ENCODE measurements at regions not wholly inside any gene's neighbourhood (a gene's known extent, or its start where the extent isn't known, plus 50 kb on each side); places are given as distances from the start of the nearest gene placed in this dataset.

DNA sequence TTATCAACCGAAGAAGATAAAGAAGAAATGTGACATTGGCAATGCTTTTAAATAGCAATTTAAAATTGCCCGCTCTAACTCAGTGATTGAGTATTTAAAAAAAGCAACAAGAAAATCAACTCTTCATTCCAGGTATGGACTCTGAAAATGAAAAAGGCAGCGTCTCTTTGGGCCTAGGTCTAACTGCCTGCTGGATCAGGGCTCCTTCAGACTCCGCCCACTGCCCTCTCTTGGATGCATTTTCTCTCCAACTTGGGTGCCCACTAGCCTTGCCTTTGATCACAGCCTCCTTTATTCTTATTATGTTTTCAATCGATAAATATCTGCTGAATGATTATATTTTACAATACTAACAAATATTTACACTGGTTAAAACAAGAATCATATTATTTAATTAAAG is 268.9 kb downstream of the MRPL39 start:
- TF ChIP-seq, protein P1, sequence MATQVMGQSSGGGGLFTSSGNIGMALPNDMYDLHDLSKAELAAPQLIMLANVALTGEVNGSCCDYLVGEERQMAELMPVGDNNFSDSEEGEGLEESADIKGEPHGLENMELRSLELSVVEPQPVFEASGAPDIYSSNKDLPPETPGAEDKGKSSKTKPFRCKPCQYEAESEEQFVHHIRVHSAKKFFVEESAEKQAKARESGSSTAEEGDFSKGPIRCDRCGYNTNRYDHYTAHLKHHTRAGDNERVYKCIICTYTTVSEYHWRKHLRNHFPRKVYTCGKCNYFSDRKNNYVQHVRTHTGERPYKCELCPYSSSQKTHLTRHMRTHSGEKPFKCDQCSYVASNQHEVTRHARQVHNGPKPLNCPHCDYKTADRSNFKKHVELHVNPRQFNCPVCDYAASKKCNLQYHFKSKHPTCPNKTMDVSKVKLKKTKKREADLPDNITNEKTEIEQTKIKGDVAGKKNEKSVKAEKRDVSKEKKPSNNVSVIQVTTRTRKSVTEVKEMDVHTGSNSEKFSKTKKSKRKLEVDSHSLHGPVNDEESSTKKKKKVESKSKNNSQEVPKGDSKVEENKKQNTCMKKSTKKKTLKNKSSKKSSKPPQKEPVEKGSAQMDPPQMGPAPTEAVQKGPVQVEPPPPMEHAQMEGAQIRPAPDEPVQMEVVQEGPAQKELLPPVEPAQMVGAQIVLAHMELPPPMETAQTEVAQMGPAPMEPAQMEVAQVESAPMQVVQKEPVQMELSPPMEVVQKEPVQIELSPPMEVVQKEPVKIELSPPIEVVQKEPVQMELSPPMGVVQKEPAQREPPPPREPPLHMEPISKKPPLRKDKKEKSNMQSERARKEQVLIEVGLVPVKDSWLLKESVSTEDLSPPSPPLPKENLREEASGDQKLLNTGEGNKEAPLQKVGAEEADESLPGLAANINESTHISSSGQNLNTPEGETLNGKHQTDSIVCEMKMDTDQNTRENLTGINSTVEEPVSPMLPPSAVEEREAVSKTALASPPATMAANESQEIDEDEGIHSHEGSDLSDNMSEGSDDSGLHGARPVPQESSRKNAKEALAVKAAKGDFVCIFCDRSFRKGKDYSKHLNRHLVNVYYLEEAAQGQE (IDR thresholded peaks at IDR 0.05; ENCODE audit: low read depth) = no peak
- TF ChIP-seq ZBTB7A (IDR thresholded peaks at IDR 0.05; ENCODE audit: low read depth) (no peak), CEBPB (IDR thresholded peaks at IDR 0.05) (no peak)

GRCh38 chr21:25334046-25334730 is 273.1 kb downstream of the MRPL39 start:
- no peak for TF ChIP-seq EGR1 (IDR thresholded peaks at IDR 0.05)
- TF ChIP-seq, protein P1 (IDR thresholded peaks at IDR 0.05; ENCODE audit: low read depth) = no peak

DNA sequence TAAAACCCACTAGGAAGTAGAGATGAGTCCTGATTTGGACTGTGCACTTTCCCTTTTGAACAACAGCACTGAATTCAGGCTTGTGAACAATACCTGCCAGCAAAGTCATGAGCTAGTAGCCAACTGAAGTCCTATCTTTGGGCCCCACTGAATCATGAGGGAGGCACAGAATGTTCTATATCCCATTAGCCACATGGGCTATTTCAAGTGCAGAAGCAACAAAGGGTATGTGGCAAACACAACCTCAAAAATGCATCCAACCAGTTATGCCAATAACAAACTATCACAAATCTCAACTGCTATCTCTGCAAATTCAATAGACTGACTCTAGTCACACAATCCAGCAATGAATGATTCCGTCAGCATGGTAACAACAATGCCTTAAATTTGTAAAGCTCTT is 276.0 kb downstream of the MRPL39 start:
- no peak for TF ChIP-seq FOXM1 (IDR thresholded peaks at IDR 0.05; ENCODE audit: borderline replicate concordance, low read depth)
- no peak for TF ChIP-seq YY1 (IDR thresholded peaks at IDR 0.05; ENCODE audit: low read depth)
- TF ChIP-seq ZBTB7A (IDR thresholded peaks at IDR 0.05; ENCODE audit: low read depth) = no peak
- TF ChIP-seq NFIC (IDR thresholded peaks at IDR 0.05) = no peak
- TF ChIP-seq, protein P1 (IDR thresholded peaks at IDR 0.05; ENCODE audit: low read depth) = no peak
- no peak for TF ChIP-seq TCF12 (IDR thresholded peaks at IDR 0.05; ENCODE audit: low read depth)
- TF ChIP-seq CEBPB (IDR thresholded peaks at IDR 0.05) = no peak

- TF ChIP-seq YY1 (IDR thresholded peaks at IDR 0.05; ENCODE audit: low read depth) (no peak), TCF12 (IDR thresholded peaks at IDR 0.05; ENCODE audit: low read depth) (no peak), CREB1 (IDR thresholded peaks at IDR 0.05; ENCODE audit: low read depth) (no peak), USF1 (IDR thresholded peaks at IDR 0.05) (no peak), EGR1 (IDR thresholded peaks at IDR 0.05) (no peak), FOXM1 (IDR thresholded peaks at IDR 0.05; ENCODE audit: borderline replicate concordance, low read depth) (no peak), TEAD4 (IDR thresholded peaks at IDR 0.05) (no peak), EP300 (IDR thresholded peaks at IDR 0.05; ENCODE audit: borderline replicate concordance) (no peak), RAD21 (IDR thresholded peaks at IDR 0.05; ENCODE audit: low read depth) (no peak), MAX (IDR thresholded peaks at IDR 0.05) (no peak), NFIC (IDR thresholded peaks at IDR 0.05) (no peak), CEBPB (IDR thresholded peaks at IDR 0.05) (no peak), ZBTB7A (IDR thresholded peaks at IDR 0.05; ENCODE audit: low read depth) (no peak), TAF1 (IDR thresholded peaks at IDR 0.05; ENCODE audit: low read depth) (no peak)
- TF ChIP-seq, protein P1 (IDR thresholded peaks at IDR 0.05; ENCODE audit: low read depth) = no peak
Observed at GRCh38 chr21:25330266-25330665, 277.0 kb downstream of the MRPL39 start.
